HG02943 (cell line): ENCODE measurements at regions not wholly inside any gene's neighbourhood (a gene's known extent, or its start where the extent isn't known, plus 50 kb on each side); places are given as distances from the start of the nearest gene placed in this dataset.

Source experiments
- ATAC-seq: cut with Tn5 transposase; IDR thresholded peaks from one replicate; pipeline ENCODE4 v1.9.1; 2021; ENCODE audit warnings: mild to moderate bottlenecking, low read depth, moderate library complexity; ENCODE audit not compliant: unreplicated experiment

DNA sequence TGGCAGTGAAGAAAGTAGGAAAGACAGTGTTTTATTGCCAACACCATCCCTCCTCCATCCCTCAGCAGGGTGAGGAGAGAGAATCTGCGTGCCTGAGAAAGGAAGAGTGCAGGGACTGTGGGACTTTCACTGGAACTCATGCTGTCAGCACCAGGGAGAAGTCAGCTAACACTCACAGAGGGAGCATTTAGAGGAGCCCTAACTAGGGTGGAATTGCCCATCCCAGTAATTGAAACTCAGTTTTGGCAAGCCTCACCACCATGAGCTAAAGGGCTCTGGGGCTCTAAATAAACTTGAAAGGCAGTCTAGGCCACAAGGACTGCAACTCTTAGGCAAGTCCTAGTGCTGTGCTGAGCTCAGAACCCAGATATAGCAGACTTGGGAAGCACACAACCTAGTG is 622.3 kb downstream of the SEMA5A start:
- no peak for ATAC-seq

DNA sequence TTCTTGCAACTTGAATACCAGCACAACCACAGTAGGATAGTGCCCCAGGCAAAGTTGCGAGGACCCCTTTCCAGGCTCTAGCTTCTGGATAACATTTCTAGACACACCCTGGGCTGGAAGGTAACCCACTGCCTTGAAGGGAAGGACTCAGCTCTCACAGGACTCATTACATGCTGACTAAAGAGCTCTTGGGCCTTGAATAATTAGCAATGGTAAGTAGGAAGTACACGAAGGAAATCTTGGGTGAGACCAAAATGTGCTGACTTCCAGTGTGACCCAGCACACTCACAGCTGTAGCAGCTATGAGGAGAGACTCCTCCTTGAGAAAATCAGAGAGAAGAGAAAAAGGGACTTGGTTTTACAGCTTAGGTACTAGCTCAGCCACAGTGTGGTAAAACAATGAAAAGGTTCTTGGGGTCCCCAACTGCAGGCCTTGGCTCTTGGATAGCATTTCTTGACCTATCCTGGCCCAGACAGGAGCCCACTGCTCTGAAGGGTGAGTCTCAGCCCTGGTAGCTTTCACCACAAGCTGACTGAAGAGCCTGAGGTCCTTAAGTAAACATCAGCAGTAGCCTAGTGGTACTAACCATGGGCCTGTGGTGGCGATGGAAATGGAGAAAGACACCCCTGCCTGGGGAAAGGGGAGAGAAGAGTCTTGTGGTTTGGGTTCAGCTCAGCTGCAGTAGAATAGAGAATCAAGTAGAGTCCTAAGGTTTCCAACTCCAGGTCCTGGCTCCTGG is 621.7 kb downstream of the SEMA5A start:
- ATAC-seq: no peak

DNA sequence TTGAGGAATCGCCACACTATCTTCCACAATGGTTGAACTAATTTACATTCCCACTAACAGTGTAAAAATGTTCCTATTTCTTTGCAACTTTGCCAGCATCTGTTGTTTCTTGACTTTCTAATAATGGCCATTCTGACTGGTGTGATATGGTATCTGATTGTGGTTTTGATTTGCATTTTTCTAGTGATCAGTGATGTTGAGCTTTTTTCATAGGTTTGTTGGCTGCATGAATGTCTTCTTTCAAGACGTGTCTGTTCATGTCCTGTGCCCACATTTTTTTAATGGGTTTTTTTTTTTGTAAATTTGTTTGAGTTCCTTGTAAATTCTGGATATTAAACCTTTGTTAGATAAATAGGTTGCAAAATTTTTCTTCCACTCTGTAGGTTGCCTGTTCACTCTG is 615.9 kb downstream of the SEMA5A start:
- ATAC-seq: no peak

DNA sequence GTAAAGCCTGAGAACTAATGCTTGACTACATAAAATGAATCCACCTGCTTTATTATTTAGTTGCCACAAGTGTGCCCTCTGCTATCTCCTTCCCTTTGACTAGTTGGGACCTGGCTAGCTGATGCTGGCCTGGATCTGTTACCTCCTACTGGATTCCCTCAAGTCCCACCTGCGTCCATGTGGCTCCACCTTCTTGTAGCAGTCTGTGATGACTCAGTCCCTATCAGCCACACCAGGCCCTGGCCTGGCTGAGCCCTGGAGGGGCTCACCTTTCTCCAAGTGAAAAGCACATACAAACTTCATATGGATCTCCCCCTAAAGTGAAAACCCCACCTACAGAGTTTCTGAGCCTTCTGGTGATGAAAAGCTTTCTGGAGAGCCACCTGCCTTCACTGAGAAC is 611.4 kb downstream of the SEMA5A start:
- no peak for ATAC-seq

DNA sequence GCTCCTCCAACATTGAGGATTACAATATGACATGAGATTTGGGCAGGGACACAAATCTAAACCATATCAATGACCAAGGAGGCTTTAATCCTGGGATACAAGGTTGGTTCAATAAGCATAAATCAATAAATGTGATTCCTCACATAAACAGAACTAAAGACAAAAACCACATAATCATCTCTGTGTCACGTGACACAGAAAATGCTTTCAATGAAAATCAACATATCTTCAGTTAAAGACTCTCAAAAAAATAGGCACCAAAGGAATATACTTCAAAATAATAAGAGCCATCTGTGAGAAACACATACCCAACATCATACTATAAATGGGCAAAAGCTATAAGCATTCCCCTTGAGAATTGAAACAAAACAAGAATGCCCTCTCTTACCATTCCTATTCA is 604.9 kb downstream of the SEMA5A start:
- ATAC-seq: no peak

DNA sequence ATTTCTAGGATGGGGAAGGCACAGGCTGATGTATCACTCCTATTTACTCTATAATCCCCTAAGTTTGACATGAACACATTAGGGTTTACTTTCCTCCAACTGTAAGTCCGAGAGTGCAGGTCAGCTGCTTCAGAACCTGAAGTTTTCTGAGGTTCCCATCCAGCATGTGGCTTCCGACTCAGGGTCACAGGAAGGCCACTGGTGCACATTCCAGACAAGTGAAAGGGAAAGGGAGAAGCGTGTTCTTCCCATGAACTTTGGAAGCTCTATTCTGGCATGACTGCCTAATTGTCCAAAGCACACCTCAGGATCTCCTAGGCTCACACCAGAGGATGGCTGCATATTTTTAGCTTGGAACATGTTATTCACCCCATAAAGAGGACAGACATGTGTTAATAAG is 602.6 kb downstream of the SEMA5A start:
- ATAC-seq: no peak

DNA sequence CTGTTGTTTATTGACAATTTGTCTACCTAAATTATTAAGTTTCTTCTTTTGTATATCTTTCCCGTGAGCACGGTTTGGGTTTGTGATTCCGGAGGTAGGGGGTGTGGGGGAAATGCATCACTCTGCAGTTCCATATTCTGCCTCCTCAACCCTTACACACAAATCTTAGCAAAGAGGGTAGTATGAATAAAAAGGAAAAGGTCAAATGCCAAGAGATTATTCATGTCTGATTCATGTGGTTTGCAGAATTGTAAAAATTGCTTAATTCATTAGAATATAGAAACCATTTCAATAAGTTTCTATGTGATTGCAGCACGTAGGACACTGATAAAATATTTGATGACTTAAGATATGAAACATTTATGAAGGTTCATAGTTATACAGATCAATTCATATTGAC is 601.9 kb downstream of the SEMA5A start:
- no peak for ATAC-seq

DNA sequence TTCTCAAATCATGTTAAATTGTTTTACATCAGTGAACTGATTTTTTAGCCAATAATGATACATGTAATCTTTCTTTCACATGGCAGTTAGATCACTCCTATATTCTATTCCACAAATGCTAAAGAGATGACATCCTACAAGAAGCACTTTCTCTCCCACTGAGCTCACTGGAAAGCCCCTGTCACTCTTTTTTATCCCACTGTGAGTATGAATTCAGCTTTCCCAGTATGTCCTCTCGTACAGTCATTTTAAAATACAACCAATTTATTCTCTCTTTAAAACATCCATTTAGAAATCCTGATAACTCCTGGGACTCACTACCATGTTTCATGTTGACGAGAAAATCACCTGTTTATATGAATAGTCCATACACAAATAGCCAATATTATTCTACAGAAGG is 599.9 kb downstream of the SEMA5A start:
- no peak for ATAC-seq

DNA sequence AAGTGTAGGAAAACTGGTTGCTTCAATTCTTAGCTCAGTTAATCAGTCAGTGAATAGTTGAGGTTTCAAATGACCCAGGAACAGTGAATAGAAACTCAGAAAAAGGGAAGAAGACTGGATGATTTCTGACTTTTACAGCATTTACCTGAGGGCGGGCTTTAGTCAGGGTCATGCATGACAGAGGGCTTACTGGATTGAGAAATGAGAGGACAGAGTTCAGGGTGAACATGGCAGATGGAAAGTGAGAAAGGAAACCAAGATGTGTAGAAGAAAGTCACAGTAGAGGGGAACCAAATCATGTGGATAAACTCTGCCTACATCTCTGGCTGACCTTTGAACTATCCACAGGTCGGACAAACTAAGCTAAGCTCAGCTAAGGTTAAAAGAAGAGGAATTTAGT is 596.0 kb downstream of the SEMA5A start:
- peak; percentile 87 for ATAC-seq

DNA sequence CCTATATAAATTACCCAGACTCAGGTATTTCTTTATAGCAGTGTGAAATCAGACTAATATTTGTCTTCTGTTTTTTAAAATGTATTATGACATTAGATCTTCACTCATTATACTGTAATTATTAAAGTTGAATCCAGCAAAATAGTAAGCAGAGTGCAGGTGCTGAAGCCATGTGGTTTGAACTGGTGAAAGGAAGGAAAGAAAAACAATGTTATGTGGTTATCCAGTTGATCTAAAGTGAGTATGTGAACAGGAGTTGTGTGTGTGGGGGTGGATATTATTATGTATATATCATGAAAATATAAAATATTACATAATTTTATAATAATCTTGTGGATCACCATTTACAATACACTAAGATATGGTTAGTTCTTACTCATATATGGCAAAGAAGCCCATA is 593.7 kb downstream of the SEMA5A start:
- no peak for ATAC-seq

DNA sequence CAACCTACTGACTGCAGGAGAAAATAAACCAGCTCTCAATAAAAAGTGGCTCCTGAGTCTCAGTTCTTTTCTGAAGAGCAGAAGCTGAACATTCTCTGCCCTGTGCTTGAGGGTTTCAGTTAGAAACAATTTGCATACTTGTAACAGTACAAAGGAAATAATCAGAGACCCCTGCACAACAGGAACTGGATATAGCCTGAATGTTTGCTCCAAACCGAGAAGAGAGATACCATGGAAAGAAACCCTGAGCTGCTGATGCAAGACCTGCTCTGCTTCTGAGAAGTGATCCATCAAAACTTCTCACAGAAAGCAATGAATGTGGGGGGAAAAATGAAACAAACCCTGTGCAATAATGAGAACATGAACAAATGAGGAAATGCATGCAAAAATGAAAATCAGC is 592.9 kb downstream of the SEMA5A start:
- no peak for ATAC-seq

DNA sequence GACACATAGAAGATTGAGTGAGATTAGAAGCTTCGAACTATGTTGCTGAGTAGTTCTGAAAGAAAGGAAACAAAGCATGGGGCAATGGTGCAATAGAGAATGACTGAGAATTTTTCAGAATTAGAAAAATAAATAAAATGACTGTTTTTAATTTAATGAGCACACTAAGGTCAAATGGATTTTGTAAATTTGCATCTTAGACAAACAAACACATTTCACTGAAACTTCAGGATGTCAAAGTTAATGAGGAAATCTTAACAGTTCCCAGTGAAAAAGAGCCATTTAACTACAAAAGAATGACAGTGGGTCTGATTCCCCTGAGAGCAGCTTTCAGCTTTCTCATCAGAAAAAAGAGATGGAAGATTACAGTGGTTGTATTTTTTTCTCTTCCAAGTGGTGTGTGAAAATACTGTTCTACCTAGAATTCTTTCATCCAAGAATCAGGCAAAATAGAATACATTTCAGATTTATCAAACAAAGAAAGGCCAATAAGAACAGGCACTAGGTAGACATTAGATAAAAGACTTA is 591.9 kb downstream of the SEMA5A start:
- ATAC-seq: no peak

DNA sequence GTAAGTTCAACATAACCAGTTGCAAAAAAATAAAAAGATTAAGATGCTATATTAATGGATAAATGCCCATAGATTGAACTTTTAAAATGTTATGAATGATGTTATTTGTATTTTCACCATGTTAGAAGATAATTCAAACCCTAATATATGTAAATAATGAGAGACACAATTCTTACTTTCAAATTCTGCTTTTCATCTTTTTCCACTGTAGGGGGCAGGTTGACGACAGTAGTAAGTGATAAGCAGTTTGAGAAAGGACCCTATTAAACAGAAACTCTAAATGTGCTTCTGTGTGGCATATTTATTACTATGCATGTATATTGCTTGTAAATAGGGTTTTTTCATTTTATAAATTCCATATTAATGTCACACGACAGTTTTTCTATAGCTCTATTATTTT is 591.1 kb downstream of the SEMA5A start:
- no peak for ATAC-seq

DNA sequence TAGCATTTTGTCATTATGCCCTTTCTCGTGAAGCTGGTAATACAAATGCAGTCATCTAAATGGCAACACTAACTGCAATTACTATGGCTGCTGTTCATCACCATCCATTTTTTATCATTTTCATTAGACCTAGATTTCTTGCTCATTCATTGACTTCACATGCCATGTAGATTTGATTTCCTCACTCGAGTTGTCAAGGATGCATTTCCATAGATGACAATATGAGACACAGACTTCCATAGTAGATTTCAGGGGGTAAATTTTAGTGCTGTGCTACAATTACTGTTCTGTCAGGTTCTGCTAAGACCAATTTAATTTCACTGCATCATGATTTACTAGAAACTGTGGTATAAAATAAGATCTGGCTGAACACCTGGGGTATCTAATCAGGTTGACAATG is 589.2 kb downstream of the SEMA5A start:
- no peak for ATAC-seq

DNA sequence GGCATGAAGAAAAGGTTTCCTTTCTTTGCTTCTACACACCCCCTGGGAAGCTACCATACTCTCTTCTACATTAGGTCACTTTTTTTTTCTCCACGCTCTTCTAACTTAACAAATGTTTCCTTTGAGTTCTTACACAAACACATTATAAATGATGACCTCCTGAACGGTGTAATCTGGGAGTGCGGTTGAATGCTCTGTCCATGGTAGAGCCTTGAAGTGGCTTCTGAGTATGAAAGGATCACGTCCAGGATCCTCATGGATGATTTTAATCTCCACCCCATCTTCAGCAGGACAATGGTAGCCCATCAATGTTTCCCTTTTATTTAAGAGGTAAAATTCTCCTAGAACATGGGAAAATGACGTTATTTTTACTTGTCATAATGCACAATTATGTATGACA is 587.3 kb downstream of the SEMA5A start:
- ATAC-seq: no peak

DNA sequence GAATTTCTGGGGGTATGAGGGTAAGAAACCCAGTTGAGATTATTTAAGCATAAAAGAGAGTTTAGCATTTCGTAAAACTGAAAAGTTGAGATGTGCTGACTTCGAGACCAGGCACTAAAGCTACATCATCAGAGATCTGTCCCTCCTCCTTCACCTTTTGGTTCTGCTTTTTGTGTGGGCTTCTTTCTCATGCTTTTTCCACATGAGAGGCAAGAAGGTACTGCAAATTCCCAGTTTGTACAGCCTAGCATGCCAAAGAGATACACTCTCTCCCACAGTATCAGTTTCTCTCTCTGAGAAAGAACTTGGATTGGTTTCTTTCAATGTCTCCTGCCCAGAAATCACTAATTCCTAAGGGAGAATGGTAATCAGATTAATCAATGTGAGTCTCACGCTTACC is 584.7 kb downstream of the SEMA5A start:
- no peak for ATAC-seq

DNA sequence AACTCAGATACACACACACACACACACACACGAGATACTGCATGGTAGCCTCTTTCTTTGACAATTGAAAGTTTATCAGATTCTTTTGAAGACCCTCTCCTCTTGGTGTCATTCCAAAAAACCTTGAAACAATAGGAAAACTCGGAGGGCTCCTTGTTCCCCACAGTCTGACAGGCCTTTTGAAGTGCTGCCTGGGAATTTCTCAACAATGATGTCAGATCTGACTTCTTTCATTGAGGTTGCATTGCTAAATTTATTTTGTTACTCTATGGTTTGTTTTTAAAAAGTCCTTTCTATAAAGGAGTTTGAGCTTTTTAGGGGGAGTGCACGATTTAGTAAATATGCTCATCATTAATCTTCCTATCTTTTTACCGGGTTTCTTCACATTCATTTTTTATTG is 583.9 kb downstream of the SEMA5A start:
- no peak for ATAC-seq

DNA sequence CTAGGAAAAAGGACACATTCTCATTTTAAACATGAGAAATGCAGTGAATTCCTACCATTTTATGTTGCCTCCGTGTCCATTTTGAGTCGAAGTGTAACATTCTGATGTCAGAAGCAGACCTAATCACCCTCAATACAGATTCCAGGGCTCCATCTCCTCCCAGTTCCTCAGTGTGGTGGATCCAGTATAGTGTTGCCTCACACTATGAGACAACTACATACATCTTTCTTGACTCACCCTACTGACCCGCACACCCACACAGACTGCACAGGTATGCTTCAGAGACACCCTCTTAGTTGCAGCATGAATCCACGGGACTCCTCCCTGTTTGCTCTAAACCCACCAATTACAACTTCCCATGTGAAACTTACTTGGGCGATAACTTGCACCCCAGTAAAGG is 564.9 kb downstream of the SEMA5A start:
- no peak for ATAC-seq

DNA sequence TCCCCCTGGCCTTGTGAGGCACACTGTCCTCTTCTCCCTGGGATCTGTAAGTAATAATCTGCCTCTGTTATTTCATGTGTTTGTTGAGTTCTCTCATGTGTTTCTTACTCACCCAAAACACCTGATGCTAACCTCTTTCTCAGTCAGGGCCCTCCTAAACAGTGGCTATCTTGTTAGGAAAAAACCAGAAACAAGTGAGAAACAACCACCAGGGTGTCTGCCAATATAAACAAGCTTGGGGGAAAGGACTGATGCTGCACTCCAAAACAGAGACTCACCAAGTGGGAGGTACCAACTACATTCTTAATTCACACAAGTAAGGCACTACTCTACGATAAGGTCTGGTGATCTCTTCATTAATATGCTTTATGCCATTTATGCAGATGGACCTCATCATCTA is 564.4 kb downstream of the SEMA5A start:
- no peak for ATAC-seq

DNA sequence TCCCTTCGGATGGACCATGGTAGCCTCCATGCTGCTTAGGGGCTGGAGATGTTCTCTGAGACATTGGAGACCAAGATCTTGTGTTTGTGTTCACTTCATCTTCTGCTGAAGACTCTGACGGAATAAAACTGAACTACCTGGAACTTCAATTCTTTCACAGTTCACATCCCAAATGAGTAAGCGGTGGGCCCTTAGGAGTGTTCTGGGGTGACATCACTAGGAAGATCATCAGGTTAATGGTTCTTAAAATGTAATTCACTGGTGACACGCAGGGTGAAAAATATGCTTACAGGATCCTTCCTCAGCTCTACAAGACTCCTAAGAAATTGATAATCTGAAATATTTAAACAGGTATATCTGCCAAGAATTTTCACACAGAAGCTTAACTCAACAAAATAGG is 561.5 kb downstream of the SEMA5A start:
- ATAC-seq: no peak
